ENCODE measurements at regions not wholly inside any gene's neighbourhood (a gene's known extent, or its start where the extent isn't known, plus 50 kb on each side); places are given as distances from the start of the nearest gene placed in this dataset.

DNA sequence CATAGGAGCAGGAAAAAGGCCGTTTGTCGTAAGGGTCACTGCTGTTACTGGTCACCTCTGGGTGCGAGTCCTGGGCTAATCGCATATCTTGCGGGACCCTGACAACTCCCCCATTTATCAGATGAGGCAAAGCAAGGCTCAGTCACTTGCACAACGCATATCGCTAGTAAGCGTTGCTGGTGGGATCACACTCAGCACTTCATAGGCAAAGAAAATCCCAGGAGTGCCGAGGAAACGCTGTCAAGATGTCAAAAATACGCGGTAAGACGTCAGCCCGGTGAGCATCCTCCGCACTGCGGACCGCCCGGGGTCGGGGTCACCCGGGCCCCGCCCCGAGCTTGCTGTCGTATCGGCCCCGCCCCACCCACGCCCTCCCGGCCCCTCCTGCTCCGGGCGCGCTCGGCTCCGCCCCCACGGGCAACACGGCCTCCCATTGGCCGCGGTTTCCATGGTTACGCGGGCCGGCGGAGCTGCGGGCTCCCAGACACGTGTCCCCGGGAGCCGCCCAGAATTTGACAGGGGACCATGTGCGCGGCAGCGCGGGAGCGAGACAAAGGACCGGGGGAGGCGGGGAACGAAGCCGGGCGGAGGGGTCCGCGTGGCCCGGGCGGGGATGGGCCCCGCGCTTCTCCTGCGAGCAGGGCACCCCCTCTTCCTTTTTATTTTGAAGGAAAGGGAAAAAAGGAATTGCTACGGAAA, 80.2 kb upstream of the IER5L start:
- no peak for TF ChIP-seq BHLHE40 (IDR thresholded peaks at IDR 0.05; ENCODE audit: low read depth, low read length)
- TF ChIP-seq, protein P1, sequence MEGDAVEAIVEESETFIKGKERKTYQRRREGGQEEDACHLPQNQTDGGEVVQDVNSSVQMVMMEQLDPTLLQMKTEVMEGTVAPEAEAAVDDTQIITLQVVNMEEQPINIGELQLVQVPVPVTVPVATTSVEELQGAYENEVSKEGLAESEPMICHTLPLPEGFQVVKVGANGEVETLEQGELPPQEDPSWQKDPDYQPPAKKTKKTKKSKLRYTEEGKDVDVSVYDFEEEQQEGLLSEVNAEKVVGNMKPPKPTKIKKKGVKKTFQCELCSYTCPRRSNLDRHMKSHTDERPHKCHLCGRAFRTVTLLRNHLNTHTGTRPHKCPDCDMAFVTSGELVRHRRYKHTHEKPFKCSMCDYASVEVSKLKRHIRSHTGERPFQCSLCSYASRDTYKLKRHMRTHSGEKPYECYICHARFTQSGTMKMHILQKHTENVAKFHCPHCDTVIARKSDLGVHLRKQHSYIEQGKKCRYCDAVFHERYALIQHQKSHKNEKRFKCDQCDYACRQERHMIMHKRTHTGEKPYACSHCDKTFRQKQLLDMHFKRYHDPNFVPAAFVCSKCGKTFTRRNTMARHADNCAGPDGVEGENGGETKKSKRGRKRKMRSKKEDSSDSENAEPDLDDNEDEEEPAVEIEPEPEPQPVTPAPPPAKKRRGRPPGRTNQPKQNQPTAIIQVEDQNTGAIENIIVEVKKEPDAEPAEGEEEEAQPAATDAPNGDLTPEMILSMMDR (conservative IDR thresholded peaks at IDR 0.05; ENCODE audit: low read depth, low read length): no peak
- no peak for TF ChIP-seq RAD21 (IDR thresholded peaks at IDR 0.05; ENCODE audit: low read length)
- no peak for TF ChIP-seq POLR2A (IDR thresholded peaks at IDR 0.05; ENCODE audit: low read depth, low read length)
- no peak for TF ChIP-seq MAFK (IDR thresholded peaks at IDR 0.05; ENCODE audit: low read depth, low read length)
- TF ChIP-seq SMC3 (IDR thresholded peaks at IDR 0.05; ENCODE audit: low read depth, low read length): no peak
- no peak for TF ChIP-seq NFE2L2 (IDR thresholded peaks at IDR 0.05; ENCODE audit: low read depth, low read length)
